ENCODE measurements at regions not wholly inside any gene's neighbourhood (a gene's known extent, or its start where the extent isn't known, plus 50 kb on each side); places are given as distances from the start of the nearest gene placed in this dataset.
A peak's percentile ranks its signal among the peaks of the same experiment; 100 is the strongest.
"Not testable (repeated sequence)": the region's sequence is repeated elsewhere in the genome, so short reads cannot be mapped to it uniquely, and the experiment has no call there.

GRCh38 chr6:99668036-99668705, 61.5 kb downstream of the PRDM13 start:
- peak; percentile 64 for DNase-seq

GRCh38 chr6:99689916-99690685, 83.5 kb downstream of the PRDM13 start:
- no peak for DNase-seq

GRCh38 chr6:99702287-99702686, 95.7 kb downstream of the PRDM13 start:
- not testable (repeated sequence) for DNase-seq

GRCh38 chr6:99709062-99709461, 102.4 kb downstream of the PRDM13 start:
- DNase-seq = no peak

- DNase-seq = no peak
These were observed 104.7 kb downstream of the PRDM13 start for GRCh38 chr6:99711302-99711701.

GRCh38 chr6:99711925-99712324, 105.3 kb downstream of the PRDM13 start:
- no peak for DNase-seq

- DNase-seq = peak; percentile 6
These were observed 105.9 kb downstream of the PRDM13 start for GRCh38 chr6:99712519-99712918.

GRCh38 chr6:99722043-99722442, 115.4 kb downstream of the PRDM13 start:
- DNase-seq = not testable (repeated sequence)

GRCh38 chr6:99730237-99730636, 123.6 kb downstream of the PRDM13 start:
- DNase-seq = not testable (repeated sequence)

- no peak for DNase-seq
These were observed 129.7 kb downstream of the PRDM13 start for GRCh38 chr6:99736302-99736701.

GRCh38 chr6:99739526-99739925, 132.9 kb downstream of the PRDM13 start:
- DNase-seq = no peak

- DNase-seq = no peak
These were observed 134.5 kb downstream of the PRDM13 start for GRCh38 chr6:99741092-99741491.

- DNase-seq = no peak
These were observed 137.0 kb downstream of the PRDM13 start for GRCh38 chr6:99743647-99744046.

- DNase-seq = no peak
These were observed 139.0 kb downstream of the PRDM13 start for GRCh38 chr6:99745651-99746050.

- DNase-seq = peak; percentile 58
These were observed 139.7 kb downstream of the PRDM13 start for GRCh38 chr6:99746261-99746895.

- no peak for DNase-seq
These were observed 155.1 kb downstream of the PRDM13 start for GRCh38 chr6:99761711-99762110.

GRCh38 chr6:99768166-99768565, 161.5 kb downstream of the PRDM13 start:
- no peak for DNase-seq

- DNase-seq = no peak
These were observed 173.3 kb downstream of the PRDM13 start for GRCh38 chr6:99779631-99780555.

GRCh38 chr6:99780556-99780885, 173.9 kb downstream of the PRDM13 start:
- DNase-seq = no peak

GRCh38 chr6:99789767-99790166, 183.1 kb downstream of the PRDM13 start:
- DNase-seq = no peak

- DNase-seq = no peak
These were observed 184.0 kb downstream of the PRDM13 start for GRCh38 chr6:99790679-99791078.

- no peak for DNase-seq
These were observed 192.2 kb downstream of the MCHR2 start for GRCh38 chr6:99801805-99802204.

Data from retina (tissue), 1 donor.